ENCODE measurements at regions not wholly inside any gene's neighbourhood (a gene's known extent, or its start where the extent isn't known, plus 50 kb on each side); places are given as distances from the start of the nearest gene placed in this dataset.
A peak's percentile ranks its signal among the peaks of the same experiment; 100 is the strongest.

- Mint-ChIP-seq H3K9me3 (no peaks in the 10 kb centered on the region), H3K27ac (no peak overlapping the region), H3K27me3 (peaks cover 0 to 8% (median 6%) of the 10 kb centered on the region in 5 donors), H3K36me3 (no peaks in the 10 kb centered on the region), H3K4me3 (no peak overlapping the region), H3K4me1 (peaks cover 0 to 10% (median 5%) of the 10 kb centered on the region in 7 donors)
- DNase-seq (no peak), ATAC-seq (no peak)
- Histone ChIP-seq H3K9me3 (ENCODE audit: control insufficient read depth in 2 of 3, low read length in 3 of 3) (no peaks in the 10 kb centered on the region), H3K27ac (ENCODE audit: low read depth, low read length) (no peak overlapping the region), H3K36me3 (ENCODE audit: control insufficient read depth in 2 of 3, insufficient read depth in 3 of 3, low read length in 3 of 3) (no peaks in the 10 kb centered on the region), H3K4me1 (ENCODE audit: control insufficient read depth in 2 of 2, insufficient read depth in 2 of 2, low read length in 2 of 2) (no peaks in the 10 kb centered on the region), H3K27me3 (ENCODE audit: control insufficient read depth in 2 of 2, insufficient read depth in 2 of 2, low read length in 2 of 2) (no peaks in the 10 kb centered on the region), H3K4me3 (ENCODE audit: low read length) (no peak overlapping the region)
- intact Hi-C loops (cut with micrococcal nuclease), result no loop called here
- CTCF ChIA-PET, result no interaction called here
- POLR2A ChIA-PET, result no interaction called here
These were observed 74.0 kb upstream of the KDM5D start for GRCh38 chrY:19818546-19818945.

DNA sequence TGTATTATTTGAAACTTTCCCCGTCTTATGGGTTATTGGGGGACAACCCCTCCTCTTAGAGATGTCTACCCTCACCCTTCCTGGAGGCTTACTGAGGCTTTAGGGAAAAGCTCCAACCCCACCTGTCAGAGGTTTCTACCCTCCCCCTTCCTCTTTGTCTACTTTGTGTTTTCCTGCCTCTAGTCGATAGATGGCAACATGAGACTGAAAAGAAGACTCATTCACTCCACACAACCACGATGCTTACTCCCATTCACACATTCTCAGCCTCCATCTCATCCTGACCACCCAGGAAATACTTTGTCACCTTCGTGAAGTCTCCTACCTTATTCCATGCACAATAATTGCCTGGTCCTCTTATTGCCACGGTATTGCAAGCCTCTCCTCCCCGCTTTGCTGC, 72.4 kb upstream of the KDM5D start:
- ChIA-PET CTCF (no interaction called here), POLR2A (no interaction called here)
- Mint-ChIP-seq H3K36me3 (no peaks in the 10 kb centered on the region), H3K9me3 (no peaks in the 10 kb centered on the region), H3K4me1 (peaks cover 0 to 10% (median 5%) of the 10 kb centered on the region in 7 donors), H3K27ac (no peak overlapping the region), H3K27me3 (peaks cover 0 to 8% (median 6%) of the 10 kb centered on the region in 5 donors), H3K4me3 (peak overlapping the region in 3 of 10 donors; percentile 44 to 57 (median 46))
- H3K36me3 ChIP-seq (ENCODE audit: control insufficient read depth in 2 of 3, insufficient read depth in 3 of 3, low read length in 3 of 3), result no peaks in the 10 kb centered on the region
- no peak overlapping the region for H3K27ac ChIP-seq (ENCODE audit: low read depth, low read length)
- ATAC-seq (no peak), DNase-seq (no peak)
- no peak overlapping the region for H3K4me3 ChIP-seq (ENCODE audit: low read length)
- no peaks in the 10 kb centered on the region for H3K4me1 ChIP-seq (ENCODE audit: control insufficient read depth in 2 of 2, insufficient read depth in 2 of 2, low read length in 2 of 2)
- H3K9me3 ChIP-seq (ENCODE audit: control insufficient read depth in 2 of 3, low read length in 3 of 3), result no peaks in the 10 kb centered on the region
- intact Hi-C loops (cut with micrococcal nuclease), result no loop called here
- H3K27me3 ChIP-seq (ENCODE audit: control insufficient read depth in 2 of 2, insufficient read depth in 2 of 2, low read length in 2 of 2), result no peaks in the 10 kb centered on the region

DNA sequence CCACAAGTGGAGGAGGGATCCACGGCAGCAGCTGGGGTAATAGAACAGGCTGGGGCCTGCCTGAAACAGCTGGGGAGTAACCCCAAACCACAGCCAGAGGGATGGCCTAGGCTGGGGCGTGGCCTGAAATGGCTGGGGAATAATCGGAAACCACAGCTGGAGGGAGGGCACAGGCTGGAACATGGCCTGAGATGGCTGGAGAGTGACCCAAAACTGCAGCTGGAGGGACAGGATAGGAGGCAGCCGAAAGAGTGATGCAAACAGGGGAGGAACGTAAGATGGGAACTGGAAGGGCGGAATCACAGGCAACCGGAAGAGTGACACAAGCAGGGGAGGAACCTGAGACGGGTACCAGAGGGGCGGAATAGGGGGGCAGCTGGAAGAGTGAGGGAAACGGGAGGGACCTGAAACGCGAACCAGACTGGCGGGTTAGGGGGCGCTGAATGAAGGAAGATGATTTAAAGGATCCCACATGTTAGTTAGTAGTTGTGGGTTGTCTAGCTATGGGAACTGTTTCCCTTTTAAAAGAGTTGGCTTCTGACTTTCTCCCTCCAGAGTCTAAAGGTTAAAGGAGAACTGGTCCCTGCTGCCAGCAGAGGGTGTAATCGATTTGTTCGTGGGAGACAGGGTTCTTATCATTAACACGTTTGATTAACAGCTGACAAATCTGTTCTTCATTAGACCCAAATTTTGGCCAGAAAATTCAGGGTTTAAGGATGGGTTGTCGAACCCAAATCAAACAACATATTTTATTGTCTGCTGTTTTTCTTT, 71.7 kb upstream of the KDM5D start:
- Histone ChIP-seq H3K4me3 (ENCODE audit: low read length) (no peak overlapping the region), H3K27ac (ENCODE audit: low read depth, low read length) (no peak overlapping the region), H3K27me3 (ENCODE audit: control insufficient read depth in 2 of 2, insufficient read depth in 2 of 2, low read length in 2 of 2) (no peaks in the 10 kb centered on the region), H3K36me3 (ENCODE audit: control insufficient read depth in 2 of 3, insufficient read depth in 3 of 3, low read length in 3 of 3) (no peaks in the 10 kb centered on the region), H3K4me1 (ENCODE audit: control insufficient read depth in 2 of 2, insufficient read depth in 2 of 2, low read length in 2 of 2) (no peaks in the 10 kb centered on the region), H3K9me3 (ENCODE audit: control insufficient read depth in 2 of 3, low read length in 3 of 3) (no peaks in the 10 kb centered on the region)
- H3K4me1 Mint-ChIP-seq, result peaks cover 0 to 10% (median 5%) of the 10 kb centered on the region in 7 donors
- no peak for DNase-seq
- H3K27ac Mint-ChIP-seq, result peak overlapping the region in 1 of 9 donors; percentile 23
- H3K4me3 Mint-ChIP-seq, result peak overlapping the region in 5 of 10 donors; percentile 37 to 69 (median 49)
- ChIA-PET CTCF (no interaction called here), POLR2A (no interaction called here)
- no peaks in the 10 kb centered on the region for H3K36me3 Mint-ChIP-seq
- H3K27me3 Mint-ChIP-seq, result peaks cover 0 to 8% (median 0%) of the 10 kb centered on the region in 5 donors
- intact Hi-C loops (cut with micrococcal nuclease), result no loop called here
- H3K9me3 Mint-ChIP-seq, result no peaks in the 10 kb centered on the region
- ATAC-seq, result no peak
